ENCODE measurements at regions not wholly inside any gene's neighbourhood (a gene's known extent, or its start where the extent isn't known, plus 50 kb on each side); places are given as distances from the start of the nearest gene placed in this dataset.

GRCh38 chr5:14068136-14068535, 75.0 kb upstream of the TRIO start:
- TF ChIP-seq, protein P1, sequence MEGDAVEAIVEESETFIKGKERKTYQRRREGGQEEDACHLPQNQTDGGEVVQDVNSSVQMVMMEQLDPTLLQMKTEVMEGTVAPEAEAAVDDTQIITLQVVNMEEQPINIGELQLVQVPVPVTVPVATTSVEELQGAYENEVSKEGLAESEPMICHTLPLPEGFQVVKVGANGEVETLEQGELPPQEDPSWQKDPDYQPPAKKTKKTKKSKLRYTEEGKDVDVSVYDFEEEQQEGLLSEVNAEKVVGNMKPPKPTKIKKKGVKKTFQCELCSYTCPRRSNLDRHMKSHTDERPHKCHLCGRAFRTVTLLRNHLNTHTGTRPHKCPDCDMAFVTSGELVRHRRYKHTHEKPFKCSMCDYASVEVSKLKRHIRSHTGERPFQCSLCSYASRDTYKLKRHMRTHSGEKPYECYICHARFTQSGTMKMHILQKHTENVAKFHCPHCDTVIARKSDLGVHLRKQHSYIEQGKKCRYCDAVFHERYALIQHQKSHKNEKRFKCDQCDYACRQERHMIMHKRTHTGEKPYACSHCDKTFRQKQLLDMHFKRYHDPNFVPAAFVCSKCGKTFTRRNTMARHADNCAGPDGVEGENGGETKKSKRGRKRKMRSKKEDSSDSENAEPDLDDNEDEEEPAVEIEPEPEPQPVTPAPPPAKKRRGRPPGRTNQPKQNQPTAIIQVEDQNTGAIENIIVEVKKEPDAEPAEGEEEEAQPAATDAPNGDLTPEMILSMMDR (IDR thresholded peaks at IDR 0.05): no peak
- TF ChIP-seq POLR2AphosphoS5 (IDR thresholded peaks at IDR 0.05): no peak
- TF ChIP-seq POLR2A (IDR thresholded peaks at IDR 0.05): no peak
- TF ChIP-seq EP300 (IDR thresholded peaks at IDR 0.05): no peak
